ENCODE measurements at regions not wholly inside any gene's neighbourhood (a gene's known extent, or its start where the extent isn't known, plus 50 kb on each side); places are given as distances from the start of the nearest gene placed in this dataset.

DNA sequence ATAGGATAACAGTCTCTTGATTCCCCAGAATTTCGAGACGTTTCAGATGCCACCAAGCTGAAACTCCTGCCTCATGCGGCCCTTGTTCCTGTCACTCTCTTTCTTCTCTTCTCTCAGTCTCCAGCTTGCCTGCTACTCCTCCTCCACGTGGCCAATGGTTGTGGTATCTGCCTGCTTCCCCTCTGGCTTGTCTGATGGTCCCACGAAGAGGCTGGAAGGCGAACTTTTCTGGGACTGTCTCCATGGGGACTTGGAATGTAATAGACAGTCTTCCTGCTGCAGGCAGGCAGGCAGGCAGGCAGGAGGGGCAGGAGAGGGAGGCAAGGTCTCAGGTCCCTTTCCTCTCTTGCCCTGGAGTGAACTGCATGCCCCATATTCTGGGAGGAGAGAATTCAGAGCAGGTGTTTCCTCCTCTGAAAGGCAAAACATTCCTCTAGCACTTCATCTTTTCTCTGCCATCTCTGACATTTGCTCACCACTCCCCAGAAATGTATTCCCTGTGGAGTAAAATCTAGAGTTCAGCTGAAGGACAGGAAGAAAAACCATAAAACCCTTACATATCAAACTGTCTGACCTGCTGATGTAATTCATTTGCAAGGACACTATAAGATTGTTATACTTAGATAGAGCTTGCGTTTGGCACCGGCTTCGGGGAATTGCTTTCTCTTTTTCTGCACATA lies 64.1 kb upstream of the GNG12 start:
- FAIRE-seq (no peak), DNase-seq (ENCODE audit: low read depth, low spot score) (no peak), ATAC-seq (no peak)
- SMC1A ChIA-PET (ENCODE audit: uncharacterized antibody, unreplicated experiment), result interaction anchor here (0.9 to 1.2 kb wide), 3 partner anchors 22 to 131 kb away, joined by 3 to 4 read pairs (median 3); no protein-coding TSS in a partner anchor
- H3K9ac ChIP-seq (ENCODE audit: control insufficient read depth, insufficient read depth, low read length), result no peak overlapping the region
- CTCF ChIA-PET, result interaction anchor here (0.6 kb wide), 1 partner anchor 61 kb away, joined by 3 read pairs; no protein-coding TSS in a partner anchor
- no peak overlapping the region for H3K27ac ChIP-seq (ENCODE audit: control insufficient read depth, insufficient read depth)
- H3K27me3 ChIP-seq (replicated peaks in 1 of 2; ENCODE audit: control insufficient read depth in 2 of 2, insufficient read depth in 2 of 2, low read length in 1 of 2), result no peaks in the 10 kb centered on the region
- intact Hi-C loops (cut with micrococcal nuclease; ENCODE audit: unreplicated experiment) (no loop called here), in situ Hi-C loops (cut with MboI) (no loop called here)
- no peaks in the 10 kb centered on the region for H3K9me3 ChIP-seq (replicated peaks; ENCODE audit: control insufficient read depth, insufficient read depth, low read length)
- no peak overlapping the region for H3K4me3 ChIP-seq
- H4K20me1 ChIP-seq (ENCODE audit: control insufficient read depth, insufficient read depth), result no peaks in the 10 kb centered on the region
- 6% methylated on average over 9 of the region's 9 CpGs for WGBS (ENCODE audit: insufficient coverage, insufficient replicate concordance, low lambda C conversion rate, missing lambda C conversion rate)
- no peak overlapping the region for H2AFZ ChIP-seq (ENCODE audit: control insufficient read depth, low read depth, low read length)
- no peaks in the 10 kb centered on the region for H3K36me3 ChIP-seq (ENCODE audit: control insufficient read depth in 2 of 2, insufficient read depth in 2 of 2, low read length in 1 of 2)
- POLR2A ChIA-PET, result no interaction called here
- H3K4me1 ChIP-seq (ENCODE audit: control insufficient read depth, insufficient read depth, low read length), result no peaks in the 10 kb centered on the region
- RAD21 ChIA-PET (ENCODE audit: unreplicated experiment), result interaction anchor here (0.8 kb wide), 1 partner anchor 10 kb away, joined by 3 read pairs; no protein-coding TSS in a partner anchor
- TF ChIP-seq IKZF2 (IDR thresholded peaks at IDR 0.05), result no peak
- no peak for TF ChIP-seq MEF2B (IDR thresholded peaks at IDR 0.05; ENCODE audit: partially characterized antibody, poor library complexity, severe bottlenecking)
- no peak for TF ChIP-seq E4F1 (IDR thresholded peaks at IDR 0.05; ENCODE audit: borderline replicate concordance, partially characterized antibody)
- TF ChIP-seq NFYB (IDR thresholded peaks at IDR 0.05; ENCODE audit: insufficient read depth, low read depth, low read length), result no peak
- no peak for TF ChIP-seq HCFC1 (IDR thresholded peaks at IDR 0.05; ENCODE audit: low read length)
- no peak for TF ChIP-seq SREBF1 (IDR thresholded peaks at IDR 0.05; ENCODE audit: low read length)
- TF ChIP-seq TCF3 (IDR thresholded peaks at IDR 0.05; ENCODE audit: borderline replicate concordance, insufficient read depth, low read depth, low read length), result no peak
- no peak for TF ChIP-seq ZNF622 (IDR thresholded peaks at IDR 0.05)
- no peak for TF ChIP-seq ETV6 (conservative IDR thresholded peaks at IDR 0.05 in 1 of 2, IDR thresholded peaks at IDR 0.05 in 1 of 2; ENCODE audit: borderline replicate concordance in 1 of 2, low read depth in 1 of 2)
- TF ChIP-seq PRDM15 (CRISPR knock-in tag; IDR thresholded peaks at IDR 0.05), result no peak
- no peak for TF ChIP-seq KLF5 (IDR thresholded peaks at IDR 0.05; ENCODE audit: partially characterized antibody)
- TF ChIP-seq CHD1 (IDR thresholded peaks at IDR 0.05; ENCODE audit: low read depth, low read length), result no peak
- no peak for TF ChIP-seq ZBTB33 (IDR thresholded peaks at IDR 0.05)
- H3K79me2 ChIP-seq (ENCODE audit: control insufficient read depth, insufficient read depth, low read length), result no peaks in the 10 kb centered on the region
- H3K4me2 ChIP-seq (ENCODE audit: control insufficient read depth, insufficient read depth), result no peak overlapping the region
- BruUV-seq (replicated peaks), result no TSS peak
